ENCODE measurements at regions not wholly inside any gene's neighbourhood (a gene's known extent, or its start where the extent isn't known, plus 50 kb on each side); places are given as distances from the start of the nearest gene placed in this dataset.

DNA sequence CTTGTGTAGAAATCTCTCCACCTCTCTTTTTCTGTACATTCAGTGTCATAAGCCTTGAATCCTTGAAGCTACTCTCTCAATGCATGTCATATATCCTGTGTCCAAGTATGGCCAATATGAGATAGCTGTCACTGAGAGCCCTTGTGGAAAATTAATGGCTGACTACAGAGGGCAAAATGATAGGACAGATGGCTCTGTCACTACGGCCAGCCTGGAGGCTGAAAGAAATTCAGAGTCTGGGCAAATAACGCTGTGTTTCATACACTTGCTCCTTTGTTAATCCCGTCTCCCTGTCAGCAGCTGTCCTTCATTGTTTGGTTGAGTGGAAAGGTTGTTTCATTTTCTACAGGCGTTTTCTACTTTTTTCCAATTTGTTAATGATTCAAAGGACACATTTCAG is 70.4 kb upstream of the VGLL2 start (continued):
- no peak for TF ChIP-seq CEBPZ (IDR thresholded peaks at IDR 0.05; ENCODE audit: low read depth, low read length)
- no peak for TF ChIP-seq ATF7 (IDR thresholded peaks at IDR 0.05; ENCODE audit: low read depth)

- Histone ChIP-seq H3K9me3 (replicated peaks; ENCODE audit: control insufficient read depth, insufficient read depth, low read length) (no peaks in the 10 kb centered on the region), H3K4me1 (ENCODE audit: control insufficient read depth, insufficient read depth, low read length) (no peaks in the 10 kb centered on the region), H3K79me2 (ENCODE audit: control insufficient read depth, insufficient read depth, low read length) (no peaks in the 10 kb centered on the region), H3K36me3 (ENCODE audit: control insufficient read depth in 2 of 2, insufficient read depth in 2 of 2, low read length in 1 of 2) (no peaks in the 10 kb centered on the region), H3K9ac (ENCODE audit: control insufficient read depth, insufficient read depth, low read length) (no peak overlapping the region), H3K4me3 (no peak overlapping the region), H3K27ac (ENCODE audit: control insufficient read depth, insufficient read depth) (no peak overlapping the region), H3K27me3 (replicated peaks in 1 of 2; ENCODE audit: control insufficient read depth in 2 of 2, insufficient read depth in 2 of 2, low read length in 1 of 2) (no peaks in the 10 kb centered on the region), H2AFZ (ENCODE audit: control insufficient read depth, low read depth, low read length) (no peak overlapping the region), H3K4me2 (ENCODE audit: control insufficient read depth, insufficient read depth) (no peak overlapping the region), H4K20me1 (ENCODE audit: control insufficient read depth, insufficient read depth) (no peaks in the 10 kb centered on the region)
- SMC1A ChIA-PET (ENCODE audit: uncharacterized antibody, unreplicated experiment): no interaction called here
- CTCF ChIA-PET: no interaction called here
- WGBS (ENCODE audit: insufficient coverage, insufficient replicate concordance, low lambda C conversion rate, missing lambda C conversion rate): 30% methylated on average over 3 of the region's 3 CpGs
- no peak for FAIRE-seq
- intact Hi-C loops (cut with micrococcal nuclease; ENCODE audit: unreplicated experiment): no loop called here
- RAD21 ChIA-PET (ENCODE audit: unreplicated experiment): no interaction called here
- in situ Hi-C loops (cut with MboI): no loop called here
- ATAC-seq: no peak
- DNase-seq (ENCODE audit: low read depth, low spot score): no peak
- BruUV-seq (replicated peaks): no TSS peak
- POLR2A ChIA-PET: no interaction called here
- TF ChIP-seq E2F4 (IDR thresholded peaks at IDR 0.05; ENCODE audit: low read depth, low read length) (no peak), PAX8 (IDR thresholded peaks at IDR 0.05) (no peak), GABPA (IDR thresholded peaks at IDR 0.05; ENCODE audit: low read depth) (no peak), ZNF622 (IDR thresholded peaks at IDR 0.05) (no peak), ZSCAN29 (IDR thresholded peaks at IDR 0.05) (no peak), TCF12 (IDR thresholded peaks at IDR 0.05; ENCODE audit: low read depth, low read length) (no peak), SUZ12 (IDR thresholded peaks at IDR 0.05; ENCODE audit: unreplicated experiment) (no peak), CHD1 (IDR thresholded peaks at IDR 0.05; ENCODE audit: low read depth, low read length) (no peak), POLR2AphosphoS2 (IDR thresholded peaks at IDR 0.05; ENCODE audit: low read depth, low read length) (no peak), CHD4 (IDR thresholded peaks at IDR 0.05) (no peak), NKRF (conservative IDR thresholded peaks at IDR 0.05) (no peak), SIX5 (IDR thresholded peaks at IDR 0.05; ENCODE audit: low read depth, low read length, severe bottlenecking) (no peak), RAD51 (IDR thresholded peaks at IDR 0.05) (no peak), SRF (IDR thresholded peaks at IDR 0.05; ENCODE audit: low read depth in 2 of 2, low read length in 2 of 2) (no peak)
- TF ChIP-seq, protein P1, sequence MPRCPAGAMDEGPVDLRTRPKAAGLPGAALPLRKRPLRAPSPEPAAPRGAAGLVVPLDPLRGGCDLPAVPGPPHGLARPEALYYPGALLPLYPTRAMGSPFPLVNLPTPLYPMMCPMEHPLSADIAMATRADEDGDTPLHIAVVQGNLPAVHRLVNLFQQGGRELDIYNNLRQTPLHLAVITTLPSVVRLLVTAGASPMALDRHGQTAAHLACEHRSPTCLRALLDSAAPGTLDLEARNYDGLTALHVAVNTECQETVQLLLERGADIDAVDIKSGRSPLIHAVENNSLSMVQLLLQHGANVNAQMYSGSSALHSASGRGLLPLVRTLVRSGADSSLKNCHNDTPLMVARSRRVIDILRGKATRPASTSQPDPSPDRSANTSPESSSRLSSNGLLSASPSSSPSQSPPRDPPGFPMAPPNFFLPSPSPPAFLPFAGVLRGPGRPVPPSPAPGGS (IDR thresholded peaks at IDR 0.05; ENCODE audit: borderline replicate concordance, insufficient read depth, low read depth, low read length, poor library complexity, severe bottlenecking): no peak
Observed at GRCh38 chr6:117195728-117196127, 69.6 kb upstream of the VGLL2 start.
